ENCODE measurements at regions not wholly inside any gene's neighbourhood (a gene's known extent, or its start where the extent isn't known, plus 50 kb on each side); places are given as distances from the start of the nearest gene placed in this dataset.

- TF ChIP-seq EP300 (IDR thresholded peaks at IDR 0.05), result no peak
- TF ChIP-seq, protein P1, sequence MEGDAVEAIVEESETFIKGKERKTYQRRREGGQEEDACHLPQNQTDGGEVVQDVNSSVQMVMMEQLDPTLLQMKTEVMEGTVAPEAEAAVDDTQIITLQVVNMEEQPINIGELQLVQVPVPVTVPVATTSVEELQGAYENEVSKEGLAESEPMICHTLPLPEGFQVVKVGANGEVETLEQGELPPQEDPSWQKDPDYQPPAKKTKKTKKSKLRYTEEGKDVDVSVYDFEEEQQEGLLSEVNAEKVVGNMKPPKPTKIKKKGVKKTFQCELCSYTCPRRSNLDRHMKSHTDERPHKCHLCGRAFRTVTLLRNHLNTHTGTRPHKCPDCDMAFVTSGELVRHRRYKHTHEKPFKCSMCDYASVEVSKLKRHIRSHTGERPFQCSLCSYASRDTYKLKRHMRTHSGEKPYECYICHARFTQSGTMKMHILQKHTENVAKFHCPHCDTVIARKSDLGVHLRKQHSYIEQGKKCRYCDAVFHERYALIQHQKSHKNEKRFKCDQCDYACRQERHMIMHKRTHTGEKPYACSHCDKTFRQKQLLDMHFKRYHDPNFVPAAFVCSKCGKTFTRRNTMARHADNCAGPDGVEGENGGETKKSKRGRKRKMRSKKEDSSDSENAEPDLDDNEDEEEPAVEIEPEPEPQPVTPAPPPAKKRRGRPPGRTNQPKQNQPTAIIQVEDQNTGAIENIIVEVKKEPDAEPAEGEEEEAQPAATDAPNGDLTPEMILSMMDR (IDR thresholded peaks at IDR 0.05), result no peak
- no peak for TF ChIP-seq POLR2A (IDR thresholded peaks at IDR 0.05)
Measured at GRCh38 chrX:519741-520140, 110.8 kb upstream of the SHOX start.

Data from upper lobe of left lung (tissue), 4 donors.